NCI-H187 (cell line): ENCODE measurements at regions not wholly inside any gene's neighbourhood (a gene's known extent, or its start where the extent isn't known, plus 50 kb on each side); places are given as distances from the start of the nearest gene placed in this dataset.
"Not testable (repeated sequence)": the region's sequence is repeated elsewhere in the genome, so short reads cannot be mapped to it uniquely, and the experiment has no call there.

ENCODE experiments used
- DNase-seq, 2 experiments: peaks; one replicate each; lab custom pipeline; 2025; lab: John Stamatoyannopoulos, UW

DNA sequence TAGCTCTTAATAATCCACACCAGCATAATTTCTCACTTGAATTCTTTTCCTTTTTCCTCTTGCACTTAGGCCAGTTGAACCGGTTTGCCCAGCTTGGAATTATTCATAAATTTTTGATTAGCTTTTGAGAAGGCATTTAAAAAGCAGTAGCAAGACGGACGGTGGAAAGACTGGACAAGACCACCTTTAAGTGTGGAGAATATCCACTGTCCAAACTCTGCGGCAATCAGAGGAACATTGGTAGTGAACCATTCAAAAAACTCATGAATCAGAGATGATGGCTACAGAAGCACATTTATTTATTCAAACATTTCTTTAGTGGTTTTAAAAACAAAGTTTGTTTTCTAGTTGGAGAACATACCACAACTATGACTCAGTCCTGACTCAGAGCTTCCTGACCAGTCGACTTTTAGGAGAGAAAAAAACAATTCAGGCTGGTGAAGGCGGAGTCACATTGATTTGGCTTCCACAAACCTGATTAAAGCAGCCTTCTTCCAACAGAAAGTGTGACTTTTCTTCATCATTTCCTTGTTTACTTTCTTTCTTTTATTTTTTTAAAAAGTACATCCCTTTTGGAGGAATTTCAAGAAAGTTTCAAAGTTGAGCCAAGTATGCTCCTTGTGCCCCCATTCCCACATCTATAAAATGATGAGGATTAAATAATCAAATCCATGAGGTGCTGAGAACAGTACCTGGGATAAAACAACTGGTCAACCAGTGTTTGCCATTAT is 128.8 kb downstream of the ADSS2 start:
- no peak for DNase-seq

DNA sequence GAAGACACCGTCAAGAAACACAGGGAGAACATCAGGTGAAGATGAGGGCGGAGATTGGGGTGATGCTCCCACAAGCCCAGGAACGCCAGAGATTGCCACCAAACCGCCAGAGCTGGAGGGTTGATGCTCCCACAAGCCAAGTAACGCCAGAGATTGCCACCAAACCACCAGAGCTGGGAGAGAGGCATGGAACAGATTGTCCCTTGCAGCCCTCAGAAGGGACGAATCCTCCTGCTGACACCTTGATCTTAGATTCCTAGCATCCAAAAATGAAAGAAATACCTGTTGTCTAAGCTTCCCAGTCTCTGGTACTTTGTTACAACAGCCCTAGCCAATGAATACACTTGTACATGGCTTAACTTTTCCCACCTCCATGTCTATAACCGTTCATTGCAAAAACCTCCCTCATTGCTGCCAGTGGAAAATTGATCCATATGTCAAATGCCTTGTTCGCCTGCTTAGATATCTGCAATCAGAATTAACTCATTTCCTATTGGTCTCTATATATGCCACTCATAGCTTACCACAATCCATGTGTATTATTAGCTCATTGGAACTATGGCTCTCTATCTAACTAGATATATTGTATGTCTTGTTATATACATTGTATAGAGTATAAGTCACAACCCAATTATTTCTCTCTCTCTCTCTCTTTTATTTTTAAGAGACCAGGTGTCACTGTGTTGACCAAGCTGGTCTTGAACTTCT is 127.4 kb downstream of the ADSS2 start:
- no peak for DNase-seq

DNA sequence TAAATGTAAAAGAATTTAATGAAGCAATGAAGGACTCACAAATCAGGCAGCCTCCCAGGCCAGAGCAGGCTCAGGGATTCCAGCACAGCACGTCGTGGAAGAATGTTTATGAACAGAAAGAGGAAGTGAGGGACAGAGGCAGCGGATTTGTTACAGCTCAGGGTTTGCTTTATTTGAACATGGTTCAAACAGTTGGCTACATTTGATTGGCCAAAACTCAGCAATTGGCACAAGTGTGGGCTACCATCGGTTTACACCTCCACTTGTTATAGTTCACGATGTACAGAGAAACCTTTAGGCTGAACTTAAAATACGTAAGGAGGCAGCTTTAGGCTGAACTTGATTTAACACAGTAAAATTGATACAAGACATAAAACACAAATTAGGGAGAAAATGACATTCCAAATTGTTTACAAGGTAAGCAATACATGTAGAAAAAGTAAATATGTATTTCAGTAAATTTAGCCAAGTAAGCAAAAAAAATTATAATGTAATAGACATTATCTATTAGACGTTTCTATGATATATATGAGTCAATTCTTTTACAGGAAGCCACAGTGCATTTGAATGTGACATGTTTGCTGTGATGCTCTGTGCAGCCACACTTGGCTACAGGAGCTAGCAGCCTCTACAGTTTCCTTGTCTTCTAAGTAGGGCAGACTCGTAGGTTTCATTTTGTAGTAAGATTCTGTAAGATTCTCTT is 126.5 kb downstream of the ADSS2 start:
- DNase-seq, result no peak

DNA sequence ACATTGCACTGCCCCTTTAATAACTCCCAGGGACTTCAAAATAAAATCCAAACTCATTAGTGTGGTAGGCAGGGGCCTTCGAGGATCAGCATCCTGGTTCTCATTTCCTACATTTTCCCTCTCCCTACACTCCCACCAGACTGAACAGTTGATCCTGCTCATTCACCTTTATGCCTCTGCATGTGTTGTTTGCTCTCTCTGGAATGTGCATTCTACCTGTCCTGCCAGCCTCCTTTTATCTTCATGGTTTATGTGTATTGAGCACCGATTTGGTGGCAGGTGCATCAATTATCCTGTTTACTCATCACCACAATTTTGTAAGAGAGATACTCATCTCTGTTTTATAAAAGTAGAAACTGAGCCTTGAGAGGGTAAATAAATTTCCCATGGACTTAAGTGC is 125.0 kb downstream of the ADSS2 start:
- no peak for DNase-seq

DNA sequence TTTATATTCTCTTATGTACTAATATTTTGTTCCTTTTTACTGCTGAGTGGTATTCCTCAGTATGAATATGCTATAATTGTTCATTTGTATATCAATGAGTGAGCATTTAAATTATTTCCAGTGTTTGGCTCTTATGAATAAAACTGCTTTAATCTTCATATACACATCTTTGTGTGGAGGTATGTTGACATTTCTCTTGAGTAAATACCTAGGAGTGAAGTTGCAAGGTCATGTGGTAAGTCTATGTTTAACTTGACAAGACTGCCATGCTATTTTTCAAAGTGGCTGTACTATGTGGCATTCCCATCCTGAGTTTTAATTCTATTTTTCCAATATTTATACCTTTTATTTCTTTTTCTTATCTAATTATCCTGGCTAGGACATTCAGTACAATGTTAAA is 124.2 kb downstream of the ADSS2 start:
- no peak for DNase-seq

DNA sequence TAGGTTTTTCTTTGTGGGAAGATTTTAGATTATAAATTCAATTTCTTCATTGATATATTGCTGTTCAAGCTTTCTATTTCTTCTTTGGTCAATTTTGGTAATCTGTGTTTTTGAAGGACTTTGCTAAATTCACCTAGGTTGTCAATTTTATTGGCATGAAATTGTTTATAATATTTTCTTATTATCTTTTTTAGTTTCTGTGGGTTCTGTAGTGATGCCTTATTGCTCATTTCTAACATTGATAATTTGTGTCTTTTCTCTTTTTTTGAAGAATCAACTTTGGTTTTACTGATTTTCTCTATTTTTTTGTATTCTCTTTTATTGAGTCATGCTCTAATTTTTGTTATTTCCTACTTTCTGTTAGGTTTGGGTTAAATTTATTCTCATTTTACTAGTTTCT is 123.2 kb downstream of the ADSS2 start:
- DNase-seq, result no peak

DNA sequence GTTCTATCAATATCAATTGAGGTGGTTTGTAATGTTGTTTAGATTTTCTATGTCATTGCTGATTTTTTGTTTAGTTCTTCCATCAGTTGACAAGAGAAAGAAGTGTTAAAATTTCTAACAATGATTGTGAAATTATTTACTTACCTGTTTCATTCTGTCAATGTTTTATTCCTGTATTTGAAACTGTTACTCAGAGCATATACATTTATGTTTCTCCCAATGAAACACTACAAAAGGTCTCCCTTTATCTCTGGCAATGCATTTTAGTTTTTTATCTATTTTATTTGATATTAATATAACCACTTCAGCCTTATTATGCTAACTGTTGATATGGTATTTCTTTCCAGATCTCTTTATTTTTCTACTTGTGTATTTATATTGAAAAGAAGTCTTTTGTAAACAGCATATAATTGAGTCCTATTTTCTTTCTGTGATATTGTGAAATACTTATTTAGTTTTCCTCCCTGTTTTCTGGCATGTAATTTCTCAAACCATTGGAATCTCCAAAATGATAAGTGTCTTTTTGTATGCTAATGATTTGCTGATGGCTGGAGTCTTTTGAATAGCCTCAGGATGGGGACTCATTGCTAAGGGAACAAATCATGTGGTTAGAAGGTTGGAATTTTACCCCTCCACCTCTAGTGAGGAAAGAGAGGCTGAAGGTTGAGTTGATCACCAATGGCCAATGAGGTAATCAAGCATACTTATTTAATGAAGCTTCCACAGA is 122.0 kb downstream of the ADSS2 start:
- DNase-seq, result no peak

DNA sequence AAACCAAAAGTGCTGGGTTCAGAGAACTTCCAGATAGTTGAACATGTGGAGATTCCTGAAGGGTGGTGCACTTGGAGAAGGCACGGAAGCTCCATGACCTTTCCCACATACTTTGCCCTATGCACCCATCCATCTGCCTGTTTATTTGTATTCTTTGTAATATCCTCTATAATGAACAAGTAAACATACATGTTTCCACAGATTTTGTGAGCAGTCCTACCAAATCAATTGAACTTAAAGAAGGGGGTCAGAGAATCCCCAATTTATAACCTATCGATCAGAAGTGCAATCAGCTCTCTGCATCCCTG is 121.4 kb downstream of the ADSS2 start:
- no peak for DNase-seq

DNA sequence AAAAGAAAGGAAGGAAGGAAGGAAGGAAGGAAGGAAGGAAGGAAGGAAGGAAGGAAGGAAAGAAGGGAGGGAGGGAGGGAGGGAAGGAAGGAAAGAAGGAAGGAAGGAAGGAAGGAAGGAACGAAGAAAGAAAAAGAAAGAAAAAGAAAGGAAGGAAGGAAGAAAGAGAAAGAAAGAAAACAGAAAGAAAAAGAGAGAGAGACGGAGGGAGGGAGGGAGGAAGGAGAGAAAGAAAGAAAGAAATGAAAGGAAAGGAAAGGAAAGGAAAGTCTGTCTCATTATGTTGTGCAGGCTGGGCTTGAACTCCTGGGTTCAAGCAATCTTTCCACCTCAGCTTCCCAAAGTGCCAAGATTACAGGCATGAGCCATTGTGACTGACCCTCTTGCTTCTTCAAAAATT is 118.9 kb downstream of the ADSS2 start:
- not testable (repeated sequence) for DNase-seq

DNA sequence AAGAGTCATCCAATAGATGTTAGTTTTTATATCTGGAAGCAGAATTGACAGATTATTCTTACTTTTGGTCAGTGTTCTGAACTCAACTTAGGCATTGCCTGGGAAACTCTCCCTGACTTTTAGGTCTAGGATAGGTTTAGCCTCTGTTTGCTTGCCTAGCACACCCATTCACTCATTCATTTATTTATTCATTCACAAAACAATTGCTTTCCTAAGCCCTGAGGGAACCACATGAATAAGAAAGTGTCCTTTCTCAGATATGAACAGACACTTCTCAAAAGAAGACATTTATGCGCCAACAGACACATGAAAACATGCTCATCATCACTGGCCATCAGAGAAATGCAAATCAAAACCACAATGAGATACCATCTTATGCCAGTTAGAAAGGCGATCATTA is 117.4 kb downstream of the ADSS2 start:
- not testable (repeated sequence) for DNase-seq

DNA sequence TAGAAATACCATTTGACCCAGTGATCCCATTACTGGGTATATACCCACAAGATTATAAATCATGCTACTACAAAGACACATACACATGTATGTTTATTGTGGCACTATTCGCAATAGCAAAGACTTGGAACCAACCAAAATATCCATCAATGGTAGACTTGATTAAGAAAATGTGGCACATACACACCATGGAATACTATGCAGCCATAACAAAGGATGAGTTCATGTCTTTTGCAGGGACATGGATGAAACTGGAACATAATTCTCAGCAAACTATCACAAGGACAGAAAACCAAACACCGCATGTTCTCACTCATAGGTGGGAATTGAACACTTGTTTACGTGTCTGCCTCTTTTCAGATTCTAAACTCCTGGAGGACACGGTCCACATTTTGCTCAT is 116.9 kb downstream of the ADSS2 start:
- DNase-seq, result not testable (repeated sequence)

DNA sequence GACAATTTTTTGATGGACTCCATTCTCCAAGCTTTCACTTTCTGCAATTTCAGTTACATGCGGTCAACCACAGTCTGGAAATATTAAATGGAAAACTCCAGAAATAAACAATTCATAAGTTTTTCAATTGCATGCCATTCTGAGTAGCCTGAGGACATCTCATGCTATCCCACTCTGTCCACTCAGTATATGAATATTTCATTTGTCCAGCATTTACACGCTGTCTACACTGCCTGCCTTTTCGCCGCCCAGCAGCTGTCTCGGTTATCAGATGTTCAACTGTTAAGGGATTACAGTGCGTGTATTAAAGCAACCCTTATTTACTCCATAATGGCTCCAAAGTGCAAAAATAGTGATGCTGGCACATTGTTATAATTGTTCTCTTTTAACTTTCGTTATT is 116.3 kb downstream of the ADSS2 start:
- DNase-seq, result no peak

DNA sequence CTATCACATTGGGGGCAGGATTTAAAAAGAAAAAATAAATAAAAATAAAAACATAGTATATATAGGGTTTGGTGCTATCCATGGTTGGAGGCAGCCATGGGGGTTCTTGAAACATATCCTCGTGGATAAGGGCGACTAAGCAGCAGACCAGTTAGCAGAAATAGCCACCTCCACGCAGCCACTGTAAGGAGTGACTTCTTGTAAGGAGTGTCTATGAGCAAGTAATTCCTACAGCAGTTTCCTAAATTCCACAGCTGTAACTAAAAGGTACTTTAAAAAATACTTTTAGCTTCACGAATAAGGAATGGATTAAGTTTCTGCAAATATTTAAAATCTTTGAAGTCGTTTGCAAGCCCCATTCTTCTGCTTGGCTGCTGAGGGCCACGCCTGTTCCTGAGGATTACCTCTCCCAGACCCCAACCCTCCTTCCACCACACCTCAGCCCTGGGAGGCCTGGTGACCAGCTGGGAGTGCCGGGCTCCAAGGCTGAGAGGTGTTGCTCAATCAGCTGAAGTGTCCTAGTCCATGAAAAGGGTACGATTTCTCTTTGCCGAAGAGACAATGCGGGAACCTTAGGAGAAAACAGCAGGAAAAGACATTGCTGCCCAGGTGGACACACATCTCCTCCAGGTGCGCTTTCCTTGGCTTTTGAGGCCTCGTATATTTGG is 115.3 kb downstream of the ADSS2 start:
- no peak for DNase-seq

DNA sequence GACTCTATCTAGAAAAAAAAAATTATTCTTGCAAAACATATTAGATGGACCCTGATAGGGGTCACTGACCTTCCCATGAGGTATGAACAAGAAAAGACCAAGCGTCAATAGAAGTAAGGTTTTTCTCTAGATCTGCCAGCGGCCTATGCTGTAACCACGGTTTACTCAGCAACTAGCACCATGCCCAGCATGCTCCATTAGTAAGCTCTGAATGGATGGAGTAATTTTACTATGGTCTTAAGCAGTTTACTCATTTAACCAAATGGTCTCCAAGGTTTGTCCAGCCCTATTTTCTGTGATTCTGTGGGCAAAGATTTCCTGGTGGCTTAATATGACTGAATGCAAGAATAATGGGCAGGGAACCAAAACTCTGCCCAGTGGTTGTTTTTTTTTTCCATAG is 113.9 kb downstream of the ADSS2 start:
- DNase-seq, result no peak

DNA sequence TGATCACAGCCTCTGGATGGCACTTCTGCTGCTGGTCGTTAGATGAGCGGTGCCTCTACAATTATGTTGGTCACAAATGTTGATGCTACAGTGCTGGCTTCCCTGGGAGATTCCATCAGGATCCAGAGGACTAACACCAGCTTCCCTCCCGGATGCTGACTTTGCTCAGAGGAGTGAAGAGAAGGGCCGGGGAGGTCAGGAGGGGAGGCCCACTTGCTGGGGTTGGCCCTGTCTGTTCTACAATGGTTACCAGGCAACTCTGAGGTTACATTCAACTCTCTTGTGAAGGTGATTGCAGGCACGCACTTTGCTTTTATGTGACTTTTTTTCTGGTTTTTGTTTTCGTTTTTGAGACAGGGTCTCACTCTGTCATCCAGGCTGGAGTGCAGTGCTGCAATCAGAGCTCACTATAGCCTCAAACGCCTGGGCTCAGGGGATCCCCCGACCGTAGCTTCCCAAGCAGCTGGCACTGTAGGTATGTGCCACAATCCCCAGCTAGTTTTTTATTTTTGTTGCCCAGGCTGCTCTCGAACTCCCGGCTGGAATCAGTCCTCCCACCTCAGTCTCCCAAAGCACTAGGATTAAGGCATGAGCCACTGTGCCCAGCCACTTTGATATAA is 112.5 kb downstream of the ADSS2 start:
- no peak for DNase-seq

DNA sequence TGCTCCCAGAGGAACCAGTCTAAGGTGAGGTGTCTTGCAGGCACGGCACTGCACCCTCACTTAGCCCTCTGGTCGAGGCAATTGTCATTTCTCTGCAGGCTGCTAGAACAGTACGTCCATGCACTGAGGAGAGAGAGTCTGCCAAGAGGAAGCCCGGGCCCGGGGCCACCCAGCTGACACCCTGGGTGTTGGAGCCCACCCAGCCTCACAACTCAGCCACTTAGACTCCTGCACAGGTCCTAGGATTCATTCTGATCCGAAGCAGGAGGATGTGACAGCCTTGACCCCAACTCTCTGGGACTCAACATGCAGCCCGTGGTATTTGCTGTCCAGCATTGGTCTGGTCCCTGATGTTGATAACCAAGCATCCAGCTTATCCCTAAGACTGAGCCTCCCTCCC is 111.9 kb downstream of the ADSS2 start:
- no peak for DNase-seq

DNA sequence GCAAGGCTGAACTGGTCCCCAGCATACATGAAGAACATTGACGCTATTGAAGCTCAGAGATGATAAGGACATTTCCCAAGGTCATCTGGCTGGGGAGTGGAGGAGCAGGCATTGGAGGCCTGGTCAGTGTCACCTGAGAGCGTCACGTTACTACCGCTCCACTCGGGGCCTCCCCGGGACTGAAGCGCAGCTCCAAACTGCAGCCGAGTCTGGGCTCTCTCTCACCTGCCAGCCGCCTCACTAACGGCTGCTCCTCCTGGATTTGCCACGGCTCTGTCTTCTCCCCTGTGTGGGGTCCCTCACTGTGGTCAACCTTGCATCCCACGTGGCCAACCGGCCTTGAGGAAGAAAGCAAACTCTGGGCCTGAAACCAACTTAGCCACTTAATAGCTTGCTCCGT is 111.3 kb downstream of the ADSS2 start:
- DNase-seq, result no peak

DNA sequence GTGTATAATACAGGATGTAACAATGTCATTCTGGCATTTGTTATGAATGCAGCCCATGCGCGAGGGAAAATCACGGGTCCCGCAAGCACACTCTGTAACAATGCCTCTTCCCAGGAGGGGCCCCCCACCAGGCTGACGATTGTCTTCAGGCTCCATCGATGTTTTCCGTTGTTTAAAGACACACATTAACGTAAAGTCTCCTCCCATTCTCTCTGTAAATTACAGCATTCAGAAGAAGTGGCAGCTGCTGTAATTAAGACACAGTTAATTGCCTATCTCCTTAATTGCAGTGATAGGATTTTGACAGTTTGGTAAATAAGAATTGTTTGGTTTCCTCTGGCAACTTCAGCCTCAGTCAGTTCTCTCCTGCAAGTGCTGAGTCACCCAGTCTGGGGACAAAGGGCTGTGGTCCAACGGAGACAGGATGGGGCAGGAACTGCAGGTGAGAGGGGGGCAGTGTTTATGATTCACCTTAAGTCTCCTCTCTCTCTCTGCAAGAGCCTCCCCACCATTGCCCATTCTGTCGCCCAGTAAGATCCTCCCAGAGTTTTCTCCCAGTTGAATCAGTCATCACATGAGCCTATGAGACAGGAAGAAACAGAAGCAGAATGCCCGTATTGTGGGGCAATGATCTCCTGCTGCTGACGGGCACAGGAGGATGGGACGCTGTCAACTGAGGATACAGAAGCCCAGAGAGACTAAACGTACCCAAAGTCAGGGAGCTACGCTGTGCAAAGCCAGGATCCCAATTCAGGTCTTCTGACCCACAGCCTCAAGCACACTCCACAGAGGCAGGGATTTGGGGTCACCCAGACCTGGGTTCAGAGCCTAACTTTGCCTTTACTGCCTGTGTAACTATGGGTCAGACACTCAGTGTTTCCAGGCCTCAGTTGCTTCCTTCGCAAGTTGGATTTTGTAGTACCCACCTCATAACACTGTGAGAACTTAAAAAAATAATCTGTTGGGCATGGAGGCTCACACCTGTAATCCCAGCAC is 110.0 kb downstream of the ADSS2 start:
- no peak for DNase-seq

DNA sequence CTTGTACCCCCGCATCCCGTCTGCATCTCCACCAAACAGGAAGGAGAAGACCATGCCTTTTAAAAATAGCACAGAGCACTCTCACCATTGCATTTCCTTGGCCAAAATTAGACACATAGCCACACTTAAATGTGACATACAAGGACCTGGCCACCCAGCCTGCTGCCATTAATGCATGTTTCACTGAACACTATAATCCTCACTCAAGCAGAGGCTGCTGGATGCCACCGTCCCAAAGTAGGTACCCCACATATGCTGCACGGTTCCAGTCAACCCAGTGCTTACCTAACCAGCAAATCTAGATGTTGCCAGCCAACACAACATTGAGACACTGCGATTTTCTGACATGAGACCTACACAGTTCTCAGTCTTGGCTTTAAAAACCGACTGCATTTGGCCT is 107.7 kb downstream of the ADSS2 start:
- no peak for DNase-seq

DNA sequence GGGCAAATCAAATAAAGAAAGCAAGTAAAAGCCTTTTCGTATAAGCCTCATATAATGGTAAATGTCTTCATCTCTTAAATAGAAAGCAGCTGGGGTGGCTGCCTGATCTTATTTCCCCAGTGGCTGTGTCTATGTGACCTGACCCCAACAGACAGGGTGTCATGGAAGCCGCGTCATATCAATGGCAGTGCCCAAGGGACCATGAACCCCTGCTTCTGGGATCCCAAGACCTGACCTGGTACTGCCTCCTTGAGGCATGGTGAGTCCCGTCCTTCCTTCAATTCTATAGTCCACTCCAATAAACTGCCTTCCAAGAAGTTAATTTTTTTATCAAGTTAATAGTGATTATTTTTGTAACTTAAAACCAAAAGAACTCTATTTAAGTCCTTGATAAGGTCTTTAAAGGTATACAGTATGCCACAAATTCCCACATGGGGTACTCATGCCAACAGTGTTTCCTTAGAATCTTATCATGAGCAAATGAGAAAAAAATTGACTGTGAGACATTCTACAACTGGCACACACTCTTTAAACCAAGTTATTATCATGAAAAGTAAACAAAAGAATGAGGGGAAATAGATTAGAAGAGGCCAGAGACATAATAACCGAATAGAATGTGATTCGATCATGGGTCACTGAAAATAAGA is 104.6 kb downstream of the ADSS2 start:
- no peak for DNase-seq
